ENCODE measurements at regions not wholly inside any gene's neighbourhood (a gene's known extent, or its start where the extent isn't known, plus 50 kb on each side); places are given as distances from the start of the nearest gene placed in this dataset.

DNA sequence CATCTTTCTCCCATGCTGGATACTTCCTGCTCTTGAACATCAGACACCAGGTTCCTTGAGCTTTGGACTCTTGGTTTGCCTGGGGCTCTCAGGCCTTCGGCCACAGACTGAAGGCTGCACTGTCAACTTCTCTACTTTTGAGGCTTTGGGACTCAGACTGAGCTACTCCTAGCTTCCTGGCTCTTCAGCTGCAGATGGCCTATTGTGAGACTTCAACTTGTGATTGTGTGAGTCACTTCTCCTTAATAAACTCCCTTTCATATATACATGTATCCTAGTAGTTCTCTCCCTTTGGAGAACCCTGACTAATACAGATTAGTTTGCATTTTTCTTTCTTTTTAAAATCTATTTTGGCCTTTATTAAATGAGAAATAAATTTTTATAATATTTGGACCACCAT lies 276.2 kb upstream of the SEMA3C start:
- no peak for TF ChIP-seq POLR2AphosphoS5 (IDR thresholded peaks at IDR 0.05; ENCODE audit: low read depth, low read length)
- TF ChIP-seq, protein P1, sequence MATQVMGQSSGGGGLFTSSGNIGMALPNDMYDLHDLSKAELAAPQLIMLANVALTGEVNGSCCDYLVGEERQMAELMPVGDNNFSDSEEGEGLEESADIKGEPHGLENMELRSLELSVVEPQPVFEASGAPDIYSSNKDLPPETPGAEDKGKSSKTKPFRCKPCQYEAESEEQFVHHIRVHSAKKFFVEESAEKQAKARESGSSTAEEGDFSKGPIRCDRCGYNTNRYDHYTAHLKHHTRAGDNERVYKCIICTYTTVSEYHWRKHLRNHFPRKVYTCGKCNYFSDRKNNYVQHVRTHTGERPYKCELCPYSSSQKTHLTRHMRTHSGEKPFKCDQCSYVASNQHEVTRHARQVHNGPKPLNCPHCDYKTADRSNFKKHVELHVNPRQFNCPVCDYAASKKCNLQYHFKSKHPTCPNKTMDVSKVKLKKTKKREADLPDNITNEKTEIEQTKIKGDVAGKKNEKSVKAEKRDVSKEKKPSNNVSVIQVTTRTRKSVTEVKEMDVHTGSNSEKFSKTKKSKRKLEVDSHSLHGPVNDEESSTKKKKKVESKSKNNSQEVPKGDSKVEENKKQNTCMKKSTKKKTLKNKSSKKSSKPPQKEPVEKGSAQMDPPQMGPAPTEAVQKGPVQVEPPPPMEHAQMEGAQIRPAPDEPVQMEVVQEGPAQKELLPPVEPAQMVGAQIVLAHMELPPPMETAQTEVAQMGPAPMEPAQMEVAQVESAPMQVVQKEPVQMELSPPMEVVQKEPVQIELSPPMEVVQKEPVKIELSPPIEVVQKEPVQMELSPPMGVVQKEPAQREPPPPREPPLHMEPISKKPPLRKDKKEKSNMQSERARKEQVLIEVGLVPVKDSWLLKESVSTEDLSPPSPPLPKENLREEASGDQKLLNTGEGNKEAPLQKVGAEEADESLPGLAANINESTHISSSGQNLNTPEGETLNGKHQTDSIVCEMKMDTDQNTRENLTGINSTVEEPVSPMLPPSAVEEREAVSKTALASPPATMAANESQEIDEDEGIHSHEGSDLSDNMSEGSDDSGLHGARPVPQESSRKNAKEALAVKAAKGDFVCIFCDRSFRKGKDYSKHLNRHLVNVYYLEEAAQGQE (IDR thresholded peaks at IDR 0.05; ENCODE audit: insufficient read depth in 1 of 2, low read depth in 2 of 2, low read length in 2 of 2): no peak
- TF ChIP-seq TAF1 (IDR thresholded peaks at IDR 0.05; ENCODE audit: borderline replicate concordance, insufficient read depth, low read length): no peak
- TF ChIP-seq SIN3A (IDR thresholded peaks at IDR 0.05; ENCODE audit: borderline replicate concordance, insufficient read depth, low read length): no peak
- TF ChIP-seq FOXP2 (optimal IDR thresholded peaks at IDR 0.05; ENCODE audit: borderline replicate concordance, extremely low read depth, extremely low read length, insufficient read depth): no peak

Data from PFSK-1 (cell line).